Uterus (tissue), 3 donors: ENCODE measurements at regions not wholly inside any gene's neighbourhood (a gene's known extent, or its start where the extent isn't known, plus 50 kb on each side); places are given as distances from the start of the nearest gene placed in this dataset.

Experiments used
- DNase-seq, 2 donors: peaks; one replicate each; pipeline ENCODE4 v3.0.0-alpha.2; 2019 to 2020
- H3K27ac ChIP-seq, 2 donors: fragments of 200-600 bp; sonication (generic); 1 replicate in 1 of 2; 2 replicates in 1 of 2; pipeline ENCODE4 v1.5.1; 2016 to 2018
- H3K27me3 ChIP-seq, 2 donors: fragments of 200-600 bp; sonication (generic); one replicate each; pipeline ENCODE4 v1.5.1; 2018 to 2019; ENCODE audit warnings: control low read depth in 1 of 2
- H3K36me3 ChIP-seq, 2 donors: fragments of 200-600 bp; sonication (generic); one replicate each; pipeline ENCODE4 v1.5.1; 2019; ENCODE audit warnings: control low read depth in 1 of 2
- H3K4me1 ChIP-seq, 2 donors: fragments of 200-600 bp; sonication (generic); one replicate each; pipeline ENCODE4 v1.5.1; 2018 to 2019; ENCODE audit warnings: control low read depth in 1 of 2
- H3K4me3 ChIP-seq, 2 donors: fragments of 200-600 bp; sonication (generic); 1 replicate in 1 of 2; 2 replicates in 1 of 2; pipeline ENCODE4 v1.5.1; 2018 to 2019; ENCODE audit warnings: mild to moderate bottlenecking in 1 of 2
- H3K9me3 ChIP-seq, 2 donors: fragments of 200-600 bp; sonication (generic); one replicate each; pipeline ENCODE4 v1.5.1; 2019; ENCODE audit warnings: control low read depth in 1 of 2
- CTCF ChIP-seq, 4 experiments: fragments of 200-600 bp in 2 of 4; fragments of 450-650 bp in 2 of 4; sonication (generic) in 2 of 4; IDR thresholded peaks; one replicate each; pipeline ENCODE4 v1.5.1; 2016 to 2019; ENCODE audit warnings: antibody characterized with exemption in 4 of 4, mild to moderate bottlenecking in 2 of 4, moderate library complexity in 1 of 4
- POLR2A ChIP-seq, 2 donors: fragments of 450-650 bp; IDR thresholded peaks; one replicate each; pipeline ENCODE4 v1.6.1; 2016; ENCODE audit warnings: antibody characterized with exemption in 2 of 2, mild to moderate bottlenecking in 1 of 2, moderate library complexity in 1 of 2
- intact Hi-C: fragments of 100-400 bp; cut with DNase I; formaldehyde crosslinking; loops from one replicate; pipeline ENCODE4 v1.15.1; 2023; ENCODE audit warnings: low total_unique reads
- donor health status: DM: yes; HTN: yes; CAD: no.

GRCh38 chr5:109485030-109485429 is 75.3 kb upstream of the PJA2 start:
- Histone ChIP-seq H3K27ac (no peak overlapping the region), H3K4me3 (no peak overlapping the region), H3K4me1 (no peaks in the 10 kb centered on the region), H3K36me3 (no peaks in the 10 kb centered on the region), H3K9me3 (no peaks in the 10 kb centered on the region), H3K27me3 (no peaks in the 10 kb centered on the region)
- TF ChIP-seq CTCF (IDR thresholded peaks at IDR 0.05) (no peak), POLR2A (IDR thresholded peaks at IDR 0.05) (no peak)
- DNase-seq, result peak; percentile 23 to 34
- intact Hi-C loops, result no loop called here

GRCh38 chr5:109484597-109484996 is 74.8 kb upstream of the PJA2 start:
- no peak for DNase-seq
- H3K27ac ChIP-seq, result no peak overlapping the region
- intact Hi-C loops, result no loop called here

DNA sequence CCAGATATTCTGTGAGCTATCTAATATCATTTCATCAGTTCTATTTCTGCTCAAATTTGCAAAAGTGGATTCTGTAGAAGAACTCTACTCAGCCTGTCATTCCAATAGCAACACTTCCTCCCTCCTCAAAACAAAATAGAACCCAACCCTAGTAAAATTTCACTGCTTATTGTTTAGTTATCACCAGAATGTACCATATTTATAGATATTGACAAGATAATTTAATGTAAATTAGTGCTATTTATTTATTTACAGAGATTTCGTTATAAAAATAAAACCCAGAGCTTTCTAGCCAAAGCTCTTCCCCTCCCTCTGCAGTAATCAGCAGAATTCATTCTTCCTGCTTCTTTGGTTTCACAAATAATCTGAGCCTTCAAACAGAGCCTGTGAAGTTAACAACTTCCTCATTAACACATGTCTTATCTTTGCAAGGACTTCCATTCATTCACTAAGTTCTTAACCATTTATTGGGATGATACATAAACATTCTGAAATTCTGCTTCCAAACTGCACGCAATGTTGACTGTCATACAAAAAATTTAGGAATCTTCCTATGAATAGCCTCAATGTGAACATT is 73.7 kb upstream of the PJA2 start:
- no peak for TF ChIP-seq POLR2A (IDR thresholded peaks at IDR 0.05)
- TF ChIP-seq CTCF (IDR thresholded peaks at IDR 0.05), result no peak
- Histone ChIP-seq H3K4me1 (no peaks in the 10 kb centered on the region), H3K4me3 (no peak overlapping the region), H3K27ac (no peak overlapping the region), H3K27me3 (no peaks in the 10 kb centered on the region), H3K9me3 (no peaks in the 10 kb centered on the region), H3K36me3 (no peaks in the 10 kb centered on the region)
- intact Hi-C loops, result no loop called here
- DNase-seq, result no peak

More at GRCh38 chr5:109484597-109484996, 74.8 kb upstream of the PJA2 start:
- H3K9me3 ChIP-seq, result no peaks in the 10 kb centered on the region
- H3K4me1 ChIP-seq, result no peaks in the 10 kb centered on the region
- H3K27me3 ChIP-seq, result no peaks in the 10 kb centered on the region
- H3K36me3 ChIP-seq, result no peaks in the 10 kb centered on the region
- TF ChIP-seq POLR2A (IDR thresholded peaks at IDR 0.05) (no peak), CTCF (IDR thresholded peaks at IDR 0.05) (no peak)
- H3K4me3 ChIP-seq, result no peak overlapping the region

GRCh38 chr5:109482748-109483147 is 73.0 kb upstream of the PJA2 start:
- Histone ChIP-seq H3K4me3 (no peak overlapping the region), H3K27ac (no peak overlapping the region), H3K36me3 (no peaks in the 10 kb centered on the region), H3K4me1 (no peaks in the 10 kb centered on the region), H3K9me3 (no peaks in the 10 kb centered on the region), H3K27me3 (no peaks in the 10 kb centered on the region)
- intact Hi-C loops, result no loop called here
- TF ChIP-seq CTCF (IDR thresholded peaks at IDR 0.05), result no peak
- no peak for TF ChIP-seq POLR2A (IDR thresholded peaks at IDR 0.05)
- DNase-seq, result no peak

DNA sequence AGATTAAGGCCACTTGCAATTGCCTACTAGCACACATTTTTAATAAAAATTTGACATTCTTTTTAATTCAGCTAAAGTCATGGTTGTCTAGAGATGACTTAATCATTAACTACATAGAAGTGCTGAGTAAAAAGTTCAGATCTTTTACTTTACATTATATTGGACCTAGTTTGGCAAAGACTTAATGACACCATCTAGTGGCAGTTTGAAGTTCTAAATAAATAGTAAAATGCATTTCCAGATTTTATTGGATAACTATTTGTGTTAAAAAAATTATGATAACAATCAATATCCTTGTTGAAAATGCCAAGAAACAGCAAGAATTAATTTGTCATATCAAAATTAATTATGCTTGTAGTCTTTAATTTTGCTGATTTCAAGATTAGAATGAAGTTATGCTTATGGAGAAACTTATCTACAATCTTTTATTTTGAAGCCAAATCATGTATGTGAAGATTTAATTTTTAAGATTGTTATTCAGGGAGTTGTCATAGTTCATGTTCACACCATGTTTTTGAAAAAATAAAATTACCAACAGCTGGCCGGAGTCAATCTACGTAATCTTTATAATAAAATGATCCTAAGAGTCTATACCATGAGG is 69.6 kb upstream of the PJA2 start:
- no peaks in the 10 kb centered on the region for H3K4me1 ChIP-seq
- TF ChIP-seq POLR2A (IDR thresholded peaks at IDR 0.05) (no peak), CTCF (IDR thresholded peaks at IDR 0.05) (peak in 1 of 4 experiments; percentile 11)
- intact Hi-C loops, result no loop called here

More for the DNA sequence above, 69.6 kb upstream of the PJA2 start:
- Histone ChIP-seq H3K9me3 (no peaks in the 10 kb centered on the region), H3K4me3 (no peak overlapping the region), H3K27ac (no peak overlapping the region), H3K36me3 (no peaks in the 10 kb centered on the region), H3K27me3 (no peaks in the 10 kb centered on the region)
- DNase-seq, result no peak
